ENCODE measurements at regions not wholly inside any gene's neighbourhood (a gene's known extent, or its start where the extent isn't known, plus 50 kb on each side); places are given as distances from the start of the nearest gene placed in this dataset.
"Not testable (repeated sequence)": the region's sequence is repeated elsewhere in the genome, so short reads cannot be mapped to it uniquely, and the experiment has no call there.

- Histone ChIP-seq H3K4me3 (ENCODE audit: low read length) (no peak overlapping the region), H3K27me3 (ENCODE audit: control insufficient read depth, insufficient read depth, low read length) (peaks cover 3% of the 10 kb centered on the region), H3K27ac (ENCODE audit: low read depth, low read length) (no peak overlapping the region), H3K4me1 (ENCODE audit: control insufficient read depth, insufficient read depth, low read length) (no peaks in the 10 kb centered on the region), H3K9ac (ENCODE audit: low read length) (no peak overlapping the region), H3K36me3 (ENCODE audit: control insufficient read depth, insufficient read depth, low read length) (no peaks in the 10 kb centered on the region)
Observed at GRCh38 chr13:27327633-27328032, 57.0 kb downstream of the RASL11A start.

GRCh38 chr13:27329210-27329609 lies 58.6 kb downstream of the RASL11A start:
- Histone ChIP-seq H3K9ac (ENCODE audit: low read length) (no peak overlapping the region), H3K4me1 (ENCODE audit: control insufficient read depth, insufficient read depth, low read length) (no peaks in the 10 kb centered on the region), H3K36me3 (ENCODE audit: control insufficient read depth, insufficient read depth, low read length) (no peaks in the 10 kb centered on the region), H3K27ac (ENCODE audit: low read depth, low read length) (no peak overlapping the region), H3K4me3 (ENCODE audit: low read length) (no peak overlapping the region), H3K27me3 (ENCODE audit: control insufficient read depth, insufficient read depth, low read length) (peaks cover 3% of the 10 kb centered on the region)

DNA sequence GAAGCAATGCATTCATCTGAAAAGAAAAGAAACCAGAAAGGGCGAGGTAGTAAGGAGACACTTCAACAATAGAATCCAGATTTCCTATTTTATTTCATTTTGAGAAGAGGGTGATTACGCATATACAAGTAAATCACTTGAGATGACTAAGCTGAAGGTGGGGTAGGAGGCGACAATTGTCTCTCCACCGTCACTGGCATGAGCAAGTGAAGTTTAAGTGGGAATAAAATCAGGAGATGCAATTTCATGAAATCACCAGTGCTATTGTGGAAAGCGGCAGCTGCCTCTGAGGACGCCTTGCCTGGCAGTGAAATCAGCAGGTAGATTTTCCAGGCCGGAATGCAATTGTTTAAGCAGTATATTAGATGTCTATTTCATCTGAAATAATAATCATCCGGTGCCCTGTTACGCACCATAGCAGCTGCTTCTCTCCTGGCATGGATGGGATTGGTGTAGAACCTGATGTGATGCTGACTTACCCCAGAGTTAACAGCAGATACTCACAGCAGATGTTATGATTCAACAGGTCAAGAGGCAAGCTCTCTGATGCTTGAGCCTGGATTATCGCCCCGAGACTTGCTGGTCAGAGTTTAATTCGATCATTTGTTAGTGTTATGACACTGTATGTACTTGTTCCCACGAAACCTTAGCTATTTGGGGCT lies 64.3 kb downstream of the RASL11A start:
- Histone ChIP-seq H3K36me3 (ENCODE audit: control insufficient read depth, insufficient read depth, low read length) (no peaks in the 10 kb centered on the region), H3K4me3 (ENCODE audit: low read length) (no peak overlapping the region), H3K27me3 (ENCODE audit: control insufficient read depth, insufficient read depth, low read length) (no peaks in the 10 kb centered on the region), H3K27ac (ENCODE audit: low read depth, low read length) (no peak overlapping the region), H3K9ac (ENCODE audit: low read length) (no peak overlapping the region), H3K4me1 (ENCODE audit: control insufficient read depth, insufficient read depth, low read length) (no peaks in the 10 kb centered on the region)

GRCh38 chr13:27336014-27336673 lies 65.5 kb downstream of the RASL11A start:
- no peak overlapping the region for H3K9ac ChIP-seq (ENCODE audit: low read length)
- no peak overlapping the region for H3K27ac ChIP-seq (ENCODE audit: low read depth, low read length)
- H3K36me3 ChIP-seq (ENCODE audit: control insufficient read depth, insufficient read depth, low read length) = no peaks in the 10 kb centered on the region
- H3K4me3 ChIP-seq (ENCODE audit: low read length) = no peak overlapping the region
- no peaks in the 10 kb centered on the region for H3K27me3 ChIP-seq (ENCODE audit: control insufficient read depth, insufficient read depth, low read length)
- no peaks in the 10 kb centered on the region for H3K4me1 ChIP-seq (ENCODE audit: control insufficient read depth, insufficient read depth, low read length)

DNA sequence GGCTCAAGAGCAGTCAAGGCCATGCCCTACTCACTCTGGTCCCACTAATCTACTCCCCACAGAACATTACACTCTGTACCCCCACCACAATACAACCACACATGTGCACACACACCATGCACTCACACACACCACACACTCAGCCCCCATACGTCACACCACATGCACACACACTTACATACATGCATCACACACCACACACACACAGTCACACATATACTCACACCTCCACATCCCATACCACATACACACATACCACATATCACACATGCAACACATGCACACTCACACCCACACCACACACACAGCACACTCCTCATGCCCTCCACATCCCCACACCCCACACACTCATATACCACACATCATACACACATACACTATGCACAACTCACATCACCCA lies 67.6 kb downstream of the RASL11A start:
- Histone ChIP-seq H3K4me3 (ENCODE audit: low read length) (no peak overlapping the region), H3K9ac (ENCODE audit: low read length) (no peak overlapping the region), H3K36me3 (ENCODE audit: control insufficient read depth, insufficient read depth, low read length) (no peaks in the 10 kb centered on the region), H3K4me1 (ENCODE audit: control insufficient read depth, insufficient read depth, low read length) (no peaks in the 10 kb centered on the region), H3K27me3 (ENCODE audit: control insufficient read depth, insufficient read depth, low read length) (no peaks in the 10 kb centered on the region), H3K27ac (ENCODE audit: low read depth, low read length) (no peak overlapping the region)

DNA sequence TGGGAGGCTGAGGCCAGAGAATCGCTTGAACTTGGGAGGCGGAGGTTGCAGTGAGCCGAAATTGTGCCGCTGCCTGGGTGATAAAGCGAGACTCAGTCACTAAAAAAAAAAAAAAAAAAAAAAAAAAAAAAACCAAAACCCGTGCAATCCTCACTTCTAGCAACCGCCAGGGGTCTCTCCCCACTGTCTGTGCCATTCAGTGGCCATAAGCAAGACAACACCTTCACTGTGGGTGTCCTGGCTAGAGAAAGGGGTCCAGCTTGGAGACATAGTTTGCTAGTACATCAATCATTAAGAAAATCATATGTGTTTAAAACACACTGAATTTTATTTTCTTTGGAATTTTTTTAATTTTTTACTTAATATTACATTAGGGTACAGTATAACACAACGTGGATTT lies 68.2 kb downstream of the RASL11A start:
- H3K27me3 ChIP-seq (ENCODE audit: control insufficient read depth, insufficient read depth, low read length) = no peaks in the 10 kb centered on the region
- no peak overlapping the region for H3K4me3 ChIP-seq (ENCODE audit: low read length)
- H3K9ac ChIP-seq (ENCODE audit: low read length) = no peak overlapping the region
- H3K36me3 ChIP-seq (ENCODE audit: control insufficient read depth, insufficient read depth, low read length) = no peaks in the 10 kb centered on the region
- no peak overlapping the region for H3K27ac ChIP-seq (ENCODE audit: low read depth, low read length)
- H3K4me1 ChIP-seq (ENCODE audit: control insufficient read depth, insufficient read depth, low read length) = no peaks in the 10 kb centered on the region

DNA sequence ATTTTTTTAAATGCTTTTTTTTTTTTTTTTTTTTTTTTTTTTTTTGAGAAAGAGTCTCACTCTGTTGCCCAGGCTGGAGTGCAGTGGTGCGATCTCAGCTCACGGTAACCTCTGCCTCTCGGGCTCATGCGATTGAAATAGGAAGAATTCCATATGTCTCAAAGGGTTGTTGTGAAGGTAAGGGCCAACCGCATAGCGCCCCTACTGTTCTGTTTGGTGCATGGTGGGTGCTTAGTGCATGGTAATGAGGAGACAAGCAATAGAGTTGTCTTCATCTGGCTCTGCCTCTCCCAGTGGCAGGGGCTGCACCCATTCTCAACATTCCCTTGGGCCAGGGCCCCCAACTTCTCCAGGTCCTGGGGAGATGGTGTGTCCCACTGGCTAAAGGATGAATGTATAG lies 68.7 kb downstream of the RASL11A start:
- Histone ChIP-seq H3K27me3 (ENCODE audit: control insufficient read depth, insufficient read depth, low read length) (no peaks in the 10 kb centered on the region), H3K4me3 (ENCODE audit: low read length) (no peak overlapping the region), H3K9ac (ENCODE audit: low read length) (no peak overlapping the region), H3K36me3 (ENCODE audit: control insufficient read depth, insufficient read depth, low read length) (no peaks in the 10 kb centered on the region), H3K4me1 (ENCODE audit: control insufficient read depth, insufficient read depth, low read length) (no peaks in the 10 kb centered on the region), H3K27ac (ENCODE audit: low read depth, low read length) (no peak overlapping the region)

DNA sequence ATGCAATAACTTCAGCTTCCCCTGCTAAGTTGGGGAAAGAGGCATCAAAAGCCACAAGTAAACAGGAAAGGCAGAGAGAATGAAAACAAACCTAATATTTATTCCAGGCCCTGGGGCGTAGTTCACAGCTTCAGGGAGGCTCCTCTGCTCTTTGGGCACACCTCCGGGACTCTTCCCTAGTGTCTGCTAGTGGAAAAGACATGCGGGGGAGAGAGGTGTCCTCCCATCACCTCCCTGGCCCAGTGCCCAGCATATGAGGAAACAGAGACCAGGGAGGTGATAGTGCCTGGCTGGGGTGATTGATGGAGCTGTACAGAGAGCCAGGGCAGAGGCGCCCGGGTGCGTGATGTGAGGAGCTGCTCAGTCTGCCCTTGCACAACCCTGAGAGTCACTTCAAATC lies 71.0 kb downstream of the RASL11A start:
- no peak overlapping the region for H3K27ac ChIP-seq (ENCODE audit: low read depth, low read length)
- no peaks in the 10 kb centered on the region for H3K27me3 ChIP-seq (ENCODE audit: control insufficient read depth, insufficient read depth, low read length)
- no peaks in the 10 kb centered on the region for H3K4me1 ChIP-seq (ENCODE audit: control insufficient read depth, insufficient read depth, low read length)
- H3K9ac ChIP-seq (ENCODE audit: low read length) = no peak overlapping the region
- H3K36me3 ChIP-seq (ENCODE audit: control insufficient read depth, insufficient read depth, low read length) = no peaks in the 10 kb centered on the region
- H3K4me3 ChIP-seq (ENCODE audit: low read length) = no peak overlapping the region

DNA sequence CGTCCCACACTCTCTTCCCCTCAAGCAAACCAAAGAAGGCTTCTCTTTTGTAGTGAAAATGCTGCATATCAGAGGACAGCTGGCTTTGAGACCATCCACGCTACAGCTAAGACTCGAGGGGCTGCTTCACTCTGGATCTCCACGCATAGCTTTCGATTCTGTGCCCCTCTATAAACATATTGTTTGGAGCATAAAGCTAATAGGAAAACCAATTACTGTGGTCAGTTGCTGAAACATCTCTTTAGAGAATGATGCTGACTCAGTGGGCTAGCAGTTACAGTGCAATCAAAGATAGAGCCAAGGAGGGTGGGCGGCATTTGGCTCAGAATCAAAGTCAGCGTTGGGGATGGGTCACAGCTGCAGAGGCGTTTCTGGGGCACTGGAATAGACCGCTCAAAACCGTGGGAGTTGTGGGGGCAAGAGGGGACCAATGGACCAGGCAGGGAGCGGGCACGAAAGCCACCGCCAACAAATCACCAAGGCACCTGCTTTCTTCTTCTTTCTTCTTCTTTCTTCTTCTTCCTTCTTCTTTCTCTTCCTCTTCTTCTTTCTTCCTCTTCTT lies 76.7 kb downstream of the RASL11A start:
- H3K27me3 ChIP-seq (ENCODE audit: control insufficient read depth, insufficient read depth, low read length) = no peaks in the 10 kb centered on the region
- no peak overlapping the region for H3K9ac ChIP-seq (ENCODE audit: low read length)
- peaks cover 3% of the 10 kb centered on the region for H3K4me1 ChIP-seq (ENCODE audit: control insufficient read depth, insufficient read depth, low read length)
- H3K36me3 ChIP-seq (ENCODE audit: control insufficient read depth, insufficient read depth, low read length) = no peaks in the 10 kb centered on the region
- no peak overlapping the region for H3K27ac ChIP-seq (ENCODE audit: low read depth, low read length)
- H3K4me3 ChIP-seq (ENCODE audit: low read length) = no peak overlapping the region

DNA sequence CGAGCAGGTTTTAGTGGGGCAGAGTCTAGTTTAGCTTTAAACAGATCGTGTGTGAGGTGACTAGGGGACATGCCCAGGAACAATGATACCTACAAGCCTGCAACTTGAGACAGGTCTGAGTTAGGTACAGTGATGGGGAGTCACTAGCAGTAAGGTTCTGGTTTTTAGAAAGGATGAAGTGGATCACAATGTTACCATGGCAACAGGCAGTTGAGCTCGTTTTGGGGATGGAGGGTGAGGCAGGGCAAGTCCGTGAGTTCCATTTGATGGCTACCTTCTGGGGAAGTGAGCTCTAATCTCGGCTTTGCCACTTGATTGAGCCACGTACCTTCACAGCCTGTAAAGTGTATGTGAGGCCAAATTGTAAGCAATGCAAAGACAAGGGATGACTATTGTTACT lies 76.0 kb upstream of the GTF3A start:
- no peaks in the 10 kb centered on the region for H3K36me3 ChIP-seq (ENCODE audit: control insufficient read depth, insufficient read depth, low read length)
- H3K9ac ChIP-seq (ENCODE audit: low read length) = no peak overlapping the region
- no peak overlapping the region for H3K4me3 ChIP-seq (ENCODE audit: low read length)
- no peaks in the 10 kb centered on the region for H3K27me3 ChIP-seq (ENCODE audit: control insufficient read depth, insufficient read depth, low read length)
- no peak overlapping the region for H3K27ac ChIP-seq (ENCODE audit: low read depth, low read length)
- peaks cover 6% of the 10 kb centered on the region for H3K4me1 ChIP-seq (ENCODE audit: control insufficient read depth, insufficient read depth, low read length)

DNA sequence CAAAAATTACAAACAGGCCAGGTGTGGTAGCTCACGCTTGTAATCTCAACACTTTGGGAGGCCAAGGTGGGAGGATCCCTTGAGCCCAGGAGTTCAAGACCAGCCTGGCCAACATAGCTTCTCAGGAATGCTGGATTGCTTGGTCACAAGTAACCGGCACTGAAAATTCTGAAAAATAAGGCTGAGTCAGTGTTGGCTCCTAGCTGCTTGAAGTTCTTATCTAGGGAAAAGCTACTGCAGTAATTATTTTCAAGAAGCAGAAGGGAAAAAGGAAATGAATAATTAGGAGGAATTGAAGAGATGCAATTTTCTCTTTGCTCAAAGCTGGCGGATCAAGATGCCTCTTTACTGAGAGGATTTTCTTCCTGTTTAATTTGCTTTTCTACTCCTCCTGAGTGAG lies 75.0 kb upstream of the GTF3A start:
- Histone ChIP-seq H3K4me3 (ENCODE audit: low read length) (no peak overlapping the region), H3K36me3 (ENCODE audit: control insufficient read depth, insufficient read depth, low read length) (no peaks in the 10 kb centered on the region), H3K27ac (ENCODE audit: low read depth, low read length) (no peak overlapping the region), H3K9ac (ENCODE audit: low read length) (no peak overlapping the region), H3K4me1 (ENCODE audit: control insufficient read depth, insufficient read depth, low read length) (peaks cover 12% of the 10 kb centered on the region), H3K27me3 (ENCODE audit: control insufficient read depth, insufficient read depth, low read length) (no peaks in the 10 kb centered on the region)

GRCh38 chr13:27350825-27351224 lies 73.6 kb upstream of the GTF3A start:
- H3K4me3 ChIP-seq (ENCODE audit: low read length); H3K27me3 ChIP-seq (ENCODE audit: control insufficient read depth, insufficient read depth, low read length); H3K9ac ChIP-seq (ENCODE audit: low read length); H3K27ac ChIP-seq (ENCODE audit: low read depth, low read length); H3K36me3 ChIP-seq (ENCODE audit: control insufficient read depth, insufficient read depth, low read length): not testable (repeated sequence)
- H3K4me1 ChIP-seq (ENCODE audit: control insufficient read depth, insufficient read depth, low read length) = peaks cover 12% of the 10 kb centered on the region

GRCh38 chr13:27352698-27353097 lies 71.7 kb upstream of the GTF3A start:
- no peak overlapping the region for H3K9ac ChIP-seq (ENCODE audit: low read length)
- no peaks in the 10 kb centered on the region for H3K27me3 ChIP-seq (ENCODE audit: control insufficient read depth, insufficient read depth, low read length)
- peak overlapping the region; percentile 83 for H3K27ac ChIP-seq (ENCODE audit: low read depth, low read length)
- H3K4me3 ChIP-seq (ENCODE audit: low read length) = peak overlapping the region; percentile 47
- H3K4me1 ChIP-seq (ENCODE audit: control insufficient read depth, insufficient read depth, low read length) = peaks cover 12% of the 10 kb centered on the region
- H3K36me3 ChIP-seq (ENCODE audit: control insufficient read depth, insufficient read depth, low read length) = no peaks in the 10 kb centered on the region

Data from rectal smooth muscle tissue (tissue), 1 donor.